Sigmoid colon (tissue), 4 donors: ENCODE measurements at regions not wholly inside any gene's neighbourhood (a gene's known extent, or its start where the extent isn't known, plus 50 kb on each side); places are given as distances from the start of the nearest gene placed in this dataset.
"Not testable (repeated sequence)": the region's sequence is repeated elsewhere in the genome, so short reads cannot be mapped to it uniquely, and the experiment has no call there.

Experiments
- CTCF ChIP-seq, 4 experiments: fragments of 450-650 bp in 3 of 4; fragments of 200-600 bp in 1 of 4; IDR thresholded peaks; one replicate each; pipeline ENCODE4 v1.5.1; 2016 to 2019; ENCODE audit warnings: antibody characterized with exemption in 4 of 4, mild to moderate bottlenecking in 3 of 4, moderate library complexity in 2 of 4
- EP300 ChIP-seq, 4 donors: sonication (generic); formaldehyde crosslinking; IDR thresholded peaks; one replicate each; pipeline ENCODE4 v1.6.1; 2017; ENCODE audit warnings: antibody characterized with exemption in 4 of 4
- POLR2A ChIP-seq, 2 donors: fragments of 450-650 bp; IDR thresholded peaks; one replicate each; pipeline ENCODE4 v1.6.1; 2016; ENCODE audit warnings: antibody characterized with exemption in 2 of 2, mild to moderate bottlenecking in 2 of 2, moderate library complexity in 2 of 2
- POLR2AphosphoS5 ChIP-seq, 4 donors: sonication (generic); formaldehyde crosslinking; IDR thresholded peaks; one replicate each; pipeline ENCODE4 v1.6.1; 2017; ENCODE audit warnings: antibody characterized with exemption in 4 of 4

GRCh38 chr17:64800361-64800895, 118.8 kb downstream of the LRRC37A3 start:
- TF ChIP-seq POLR2A, CTCF, POLR2AphosphoS5, EP300 (IDR thresholded peaks at IDR 0.05): not testable (repeated sequence)
